ENCODE measurements at regions not wholly inside any gene's neighbourhood (a gene's known extent, or its start where the extent isn't known, plus 50 kb on each side); places are given as distances from the start of the nearest gene placed in this dataset.

GRCh38 chr3:76897076-76897475, 142.8 kb upstream of the ROBO2 start:
- no peak overlapping the region for H3K27ac ChIP-seq (ENCODE audit: low read length)
- H4K20me1 ChIP-seq (ENCODE audit: insufficient read depth, low read length): no peaks in the 10 kb centered on the region
- H2AFZ ChIP-seq (ENCODE audit: low read length): no peak overlapping the region
- H3K27me3 ChIP-seq (replicated peaks; ENCODE audit: insufficient read depth, low read length): no peaks in the 10 kb centered on the region
- H3K9ac ChIP-seq (ENCODE audit: low read length): no peak overlapping the region
- H3K4me3 ChIP-seq (ENCODE audit: low read length): no peak overlapping the region
- no peak for TF ChIP-seq EZH2 (optimal IDR thresholded peaks at IDR 0.05; ENCODE audit: low read depth, low read length)
- TF ChIP-seq EZH2phosphoT487 (IDR thresholded peaks at IDR 0.05; ENCODE audit: low read length): no peak
- H3K36me3 ChIP-seq (replicated peaks; ENCODE audit: insufficient read depth, low read length): no peaks in the 10 kb centered on the region
- no peaks in the 10 kb centered on the region for H3F3A ChIP-seq (ENCODE audit: insufficient read depth, low read length)
- no peak for DNase-seq
- H3K4me2 ChIP-seq (ENCODE audit: low read depth, low read length): no peak overlapping the region
- no peaks in the 10 kb centered on the region for H3K4me1 ChIP-seq (ENCODE audit: low read length)
- no peaks in the 10 kb centered on the region for H3K9me2 ChIP-seq (replicated peaks; ENCODE audit: insufficient read depth, low read length)
- no peaks in the 10 kb centered on the region for H3K9me3 ChIP-seq (replicated peaks; ENCODE audit: insufficient read depth, low read length)
- H3K79me2 ChIP-seq (ENCODE audit: low read length): no peaks in the 10 kb centered on the region

DNA sequence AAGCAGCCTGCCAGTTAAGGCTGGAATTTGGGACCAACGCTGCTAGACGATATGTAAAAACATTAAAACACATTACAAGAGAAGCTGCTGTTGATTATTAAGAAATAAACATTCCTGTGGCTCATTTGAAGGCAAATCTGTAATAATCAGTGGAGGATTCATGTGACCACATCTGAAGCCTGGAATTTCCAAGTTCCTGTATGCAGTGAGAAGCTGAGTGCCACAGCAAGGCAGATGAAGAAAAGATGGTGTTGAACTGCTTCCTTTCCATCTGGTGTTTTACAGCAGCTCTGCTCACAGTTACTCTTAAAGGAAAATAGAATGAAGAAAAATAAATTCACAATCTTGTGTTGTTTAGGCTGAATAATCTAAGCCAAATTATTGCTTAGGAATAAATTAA, 139.3 kb upstream of the ROBO2 start:
- Histone ChIP-seq H3F3A (ENCODE audit: insufficient read depth, low read length) (no peaks in the 10 kb centered on the region), H4K20me1 (ENCODE audit: insufficient read depth, low read length) (no peaks in the 10 kb centered on the region), H3K27me3 (replicated peaks; ENCODE audit: insufficient read depth, low read length) (no peaks in the 10 kb centered on the region), H3K27ac (ENCODE audit: low read length) (no peak overlapping the region), H3K4me2 (ENCODE audit: low read depth, low read length) (no peak overlapping the region), H3K9ac (ENCODE audit: low read length) (no peak overlapping the region), H2AFZ (ENCODE audit: low read length) (no peak overlapping the region), H3K4me3 (ENCODE audit: low read length) (no peak overlapping the region), H3K9me2 (replicated peaks; ENCODE audit: insufficient read depth, low read length) (no peaks in the 10 kb centered on the region), H3K36me3 (replicated peaks; ENCODE audit: insufficient read depth, low read length) (no peaks in the 10 kb centered on the region), H3K9me3 (replicated peaks; ENCODE audit: insufficient read depth, low read length) (no peaks in the 10 kb centered on the region), H3K79me2 (ENCODE audit: low read length) (no peaks in the 10 kb centered on the region), H3K4me1 (ENCODE audit: low read length) (no peaks in the 10 kb centered on the region)
- no peak for DNase-seq
- no peak for TF ChIP-seq EZH2 (optimal IDR thresholded peaks at IDR 0.05; ENCODE audit: low read depth, low read length)
- TF ChIP-seq, protein P1, sequence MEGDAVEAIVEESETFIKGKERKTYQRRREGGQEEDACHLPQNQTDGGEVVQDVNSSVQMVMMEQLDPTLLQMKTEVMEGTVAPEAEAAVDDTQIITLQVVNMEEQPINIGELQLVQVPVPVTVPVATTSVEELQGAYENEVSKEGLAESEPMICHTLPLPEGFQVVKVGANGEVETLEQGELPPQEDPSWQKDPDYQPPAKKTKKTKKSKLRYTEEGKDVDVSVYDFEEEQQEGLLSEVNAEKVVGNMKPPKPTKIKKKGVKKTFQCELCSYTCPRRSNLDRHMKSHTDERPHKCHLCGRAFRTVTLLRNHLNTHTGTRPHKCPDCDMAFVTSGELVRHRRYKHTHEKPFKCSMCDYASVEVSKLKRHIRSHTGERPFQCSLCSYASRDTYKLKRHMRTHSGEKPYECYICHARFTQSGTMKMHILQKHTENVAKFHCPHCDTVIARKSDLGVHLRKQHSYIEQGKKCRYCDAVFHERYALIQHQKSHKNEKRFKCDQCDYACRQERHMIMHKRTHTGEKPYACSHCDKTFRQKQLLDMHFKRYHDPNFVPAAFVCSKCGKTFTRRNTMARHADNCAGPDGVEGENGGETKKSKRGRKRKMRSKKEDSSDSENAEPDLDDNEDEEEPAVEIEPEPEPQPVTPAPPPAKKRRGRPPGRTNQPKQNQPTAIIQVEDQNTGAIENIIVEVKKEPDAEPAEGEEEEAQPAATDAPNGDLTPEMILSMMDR (IDR thresholded peaks at IDR 0.05; ENCODE audit: low read length): no peak

DNA sequence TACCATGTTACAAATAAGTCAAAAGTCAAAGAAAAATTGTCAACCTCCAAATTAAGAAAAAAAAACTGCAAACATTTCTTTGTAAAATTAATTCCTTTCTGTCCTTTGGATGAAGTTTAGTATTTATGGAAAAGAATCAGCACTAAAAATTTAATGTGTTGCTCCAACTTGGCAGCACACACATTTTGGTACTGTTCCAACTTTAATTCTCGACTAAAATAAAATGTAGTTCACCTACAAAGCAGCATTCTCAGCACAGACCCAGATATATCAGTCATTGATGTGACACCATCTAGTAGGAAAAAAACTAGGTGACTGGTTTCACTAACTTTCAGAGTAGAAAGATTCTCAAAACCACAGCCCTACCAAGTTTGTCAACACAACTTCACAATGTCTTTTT, 131.7 kb upstream of the ROBO2 start:
- DNase-seq: no peak
- Histone ChIP-seq H2AFZ (ENCODE audit: low read length) (no peak overlapping the region), H3K4me1 (ENCODE audit: low read length) (no peaks in the 10 kb centered on the region), H3K9ac (ENCODE audit: low read length) (no peak overlapping the region), H3K36me3 (replicated peaks; ENCODE audit: insufficient read depth, low read length) (no peaks in the 10 kb centered on the region), H3F3A (ENCODE audit: insufficient read depth, low read length) (no peaks in the 10 kb centered on the region), H3K79me2 (ENCODE audit: low read length) (no peaks in the 10 kb centered on the region), H3K27ac (ENCODE audit: low read length) (no peak overlapping the region), H3K9me2 (replicated peaks; ENCODE audit: insufficient read depth, low read length) (no peaks in the 10 kb centered on the region), H4K20me1 (ENCODE audit: insufficient read depth, low read length) (no peaks in the 10 kb centered on the region), H3K27me3 (replicated peaks; ENCODE audit: insufficient read depth, low read length) (no peaks in the 10 kb centered on the region), H3K4me2 (ENCODE audit: low read depth, low read length) (no peak overlapping the region), H3K9me3 (replicated peaks; ENCODE audit: insufficient read depth, low read length) (no peaks in the 10 kb centered on the region), H3K4me3 (ENCODE audit: low read length) (no peak overlapping the region)
- TF ChIP-seq, protein P1 (IDR thresholded peaks at IDR 0.05; ENCODE audit: low read length): no peak
- TF ChIP-seq EZH2phosphoT487 (IDR thresholded peaks at IDR 0.05; ENCODE audit: low read length): no peak
- no peak for TF ChIP-seq EZH2 (optimal IDR thresholded peaks at IDR 0.05; ENCODE audit: low read depth, low read length)

- Histone ChIP-seq H3K4me3 (ENCODE audit: low read length) (no peak overlapping the region), H3K36me3 (replicated peaks; ENCODE audit: insufficient read depth, low read length) (no peaks in the 10 kb centered on the region), H2AFZ (ENCODE audit: low read length) (no peak overlapping the region), H3K27me3 (replicated peaks; ENCODE audit: insufficient read depth, low read length) (no peaks in the 10 kb centered on the region), H3K9ac (ENCODE audit: low read length) (no peak overlapping the region), H3K79me2 (ENCODE audit: low read length) (no peaks in the 10 kb centered on the region), H3K9me3 (replicated peaks; ENCODE audit: insufficient read depth, low read length) (no peaks in the 10 kb centered on the region), H3K9me2 (replicated peaks; ENCODE audit: insufficient read depth, low read length) (no peaks in the 10 kb centered on the region), H3K27ac (ENCODE audit: low read length) (no peak overlapping the region), H4K20me1 (ENCODE audit: insufficient read depth, low read length) (no peaks in the 10 kb centered on the region), H3K4me1 (ENCODE audit: low read length) (no peaks in the 10 kb centered on the region), H3F3A (ENCODE audit: insufficient read depth, low read length) (no peaks in the 10 kb centered on the region), H3K4me2 (ENCODE audit: low read depth, low read length) (no peak overlapping the region)
- TF ChIP-seq EZH2 (optimal IDR thresholded peaks at IDR 0.05; ENCODE audit: low read depth, low read length) (no peak), EZH2phosphoT487 (IDR thresholded peaks at IDR 0.05; ENCODE audit: low read length) (no peak)
- TF ChIP-seq, protein P1 (IDR thresholded peaks at IDR 0.05; ENCODE audit: low read length): no peak
- no peak for DNase-seq
These were observed 127.0 kb upstream of the ROBO2 start for GRCh38 chr3:76912841-76913383.
